Ishikawa (cell line): ENCODE measurements at regions not wholly inside any gene's neighbourhood (a gene's known extent, or its start where the extent isn't known, plus 50 kb on each side); places are given as distances from the start of the nearest gene placed in this dataset.

ENCODE experiments used
- CEBPB ChIP-seq: IDR thresholded peaks from 2 replicates; pipeline ENCODE4 v1.6.1; 2012
- CREB1 ChIP-seq: IDR thresholded peaks from 2 replicates; pipeline ENCODE4 v1.6.1; 2012; ENCODE audit warnings: low read depth
- EGR1 ChIP-seq: IDR thresholded peaks from 2 replicates; pipeline ENCODE4 v1.6.1; 2012
- EP300 ChIP-seq: IDR thresholded peaks from 2 replicates; pipeline ENCODE4 v1.6.1; 2012; ENCODE audit warnings: borderline replicate concordance
- FOXM1 ChIP-seq: IDR thresholded peaks from 2 replicates; pipeline ENCODE4 v1.6.1; 2012; ENCODE audit warnings: low read depth, borderline replicate concordance
- NFIC ChIP-seq: IDR thresholded peaks from 2 replicates; pipeline ENCODE4 v1.6.1; 2012
- RAD21 ChIP-seq: IDR thresholded peaks from 2 replicates; pipeline ENCODE4 v1.6.1; 2012; ENCODE audit warnings: low read depth
- TAF1 ChIP-seq: IDR thresholded peaks from 2 replicates; pipeline ENCODE4 v1.6.1; 2012; ENCODE audit warnings: low read depth, mild to moderate bottlenecking
- TCF12 ChIP-seq: IDR thresholded peaks from 2 replicates; pipeline ENCODE4 v1.6.1; 2012; ENCODE audit warnings: low read depth
- TEAD4 ChIP-seq: IDR thresholded peaks from 2 replicates; pipeline ENCODE4 v1.6.1; 2012
- YY1 ChIP-seq: IDR thresholded peaks from 2 replicates; pipeline ENCODE4 v1.6.1; 2012; ENCODE audit warnings: low read depth
- ZBTB7A ChIP-seq: IDR thresholded peaks from 2 replicates; pipeline ENCODE4 v1.6.1; 2012; ENCODE audit warnings: low read depth
- TF ChIP-seq, protein P1 (sequence below): IDR thresholded peaks from 2 replicates; pipeline ENCODE4 v1.6.1; 2012
- TF ChIP-seq, protein P2 (sequence below): IDR thresholded peaks from 2 replicates; pipeline ENCODE4 v1.6.1; 2012; ENCODE audit warnings: low read depth, mild to moderate bottlenecking
- TF ChIP-seq, protein P3 (sequence below): IDR thresholded peaks from 2 replicates; pipeline ENCODE4 v1.6.1; 2012

DNA sequence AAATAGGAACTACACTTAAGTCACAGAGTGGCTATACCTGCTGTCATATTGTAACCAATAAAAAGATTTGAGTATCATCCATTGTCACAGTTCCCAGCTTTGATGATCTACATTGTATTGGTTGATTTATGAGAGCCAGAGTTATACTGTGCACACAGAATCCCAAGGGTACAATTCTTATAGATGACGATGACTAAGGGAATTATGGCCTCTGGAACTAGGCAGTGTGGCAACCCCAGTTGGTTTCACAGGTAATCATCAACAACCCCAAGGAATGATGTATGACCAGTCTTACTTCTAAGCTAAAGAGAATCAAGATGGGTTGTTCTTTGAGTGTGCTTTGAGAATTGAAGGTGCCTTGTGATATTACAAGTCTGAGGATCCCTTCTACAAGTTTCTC is 217.3 kb downstream of the ETAA1 start:
- TF ChIP-seq, protein P1, sequence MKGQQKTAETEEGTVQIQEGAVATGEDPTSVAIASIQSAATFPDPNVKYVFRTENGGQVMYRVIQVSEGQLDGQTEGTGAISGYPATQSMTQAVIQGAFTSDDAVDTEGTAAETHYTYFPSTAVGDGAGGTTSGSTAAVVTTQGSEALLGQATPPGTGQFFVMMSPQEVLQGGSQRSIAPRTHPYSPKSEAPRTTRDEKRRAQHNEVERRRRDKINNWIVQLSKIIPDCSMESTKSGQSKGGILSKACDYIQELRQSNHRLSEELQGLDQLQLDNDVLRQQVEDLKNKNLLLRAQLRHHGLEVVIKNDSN, result no peak
- no peak for TF ChIP-seq RAD21
- no peak for TF ChIP-seq FOXM1
- TF ChIP-seq CREB1, result no peak
- TF ChIP-seq TAF1, result no peak
- TF ChIP-seq, protein P2, sequence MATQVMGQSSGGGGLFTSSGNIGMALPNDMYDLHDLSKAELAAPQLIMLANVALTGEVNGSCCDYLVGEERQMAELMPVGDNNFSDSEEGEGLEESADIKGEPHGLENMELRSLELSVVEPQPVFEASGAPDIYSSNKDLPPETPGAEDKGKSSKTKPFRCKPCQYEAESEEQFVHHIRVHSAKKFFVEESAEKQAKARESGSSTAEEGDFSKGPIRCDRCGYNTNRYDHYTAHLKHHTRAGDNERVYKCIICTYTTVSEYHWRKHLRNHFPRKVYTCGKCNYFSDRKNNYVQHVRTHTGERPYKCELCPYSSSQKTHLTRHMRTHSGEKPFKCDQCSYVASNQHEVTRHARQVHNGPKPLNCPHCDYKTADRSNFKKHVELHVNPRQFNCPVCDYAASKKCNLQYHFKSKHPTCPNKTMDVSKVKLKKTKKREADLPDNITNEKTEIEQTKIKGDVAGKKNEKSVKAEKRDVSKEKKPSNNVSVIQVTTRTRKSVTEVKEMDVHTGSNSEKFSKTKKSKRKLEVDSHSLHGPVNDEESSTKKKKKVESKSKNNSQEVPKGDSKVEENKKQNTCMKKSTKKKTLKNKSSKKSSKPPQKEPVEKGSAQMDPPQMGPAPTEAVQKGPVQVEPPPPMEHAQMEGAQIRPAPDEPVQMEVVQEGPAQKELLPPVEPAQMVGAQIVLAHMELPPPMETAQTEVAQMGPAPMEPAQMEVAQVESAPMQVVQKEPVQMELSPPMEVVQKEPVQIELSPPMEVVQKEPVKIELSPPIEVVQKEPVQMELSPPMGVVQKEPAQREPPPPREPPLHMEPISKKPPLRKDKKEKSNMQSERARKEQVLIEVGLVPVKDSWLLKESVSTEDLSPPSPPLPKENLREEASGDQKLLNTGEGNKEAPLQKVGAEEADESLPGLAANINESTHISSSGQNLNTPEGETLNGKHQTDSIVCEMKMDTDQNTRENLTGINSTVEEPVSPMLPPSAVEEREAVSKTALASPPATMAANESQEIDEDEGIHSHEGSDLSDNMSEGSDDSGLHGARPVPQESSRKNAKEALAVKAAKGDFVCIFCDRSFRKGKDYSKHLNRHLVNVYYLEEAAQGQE, result no peak
- TF ChIP-seq YY1, result no peak
- no peak for TF ChIP-seq EGR1
- no peak for TF ChIP-seq TEAD4
- no peak for TF ChIP-seq CEBPB
- TF ChIP-seq, protein P3, sequence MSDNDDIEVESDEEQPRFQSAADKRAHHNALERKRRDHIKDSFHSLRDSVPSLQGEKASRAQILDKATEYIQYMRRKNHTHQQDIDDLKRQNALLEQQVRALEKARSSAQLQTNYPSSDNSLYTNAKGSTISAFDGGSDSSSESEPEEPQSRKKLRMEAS, result no peak
- TF ChIP-seq TCF12, result no peak
- TF ChIP-seq EP300, result no peak
- no peak for TF ChIP-seq ZBTB7A
- TF ChIP-seq NFIC, result no peak

DNA sequence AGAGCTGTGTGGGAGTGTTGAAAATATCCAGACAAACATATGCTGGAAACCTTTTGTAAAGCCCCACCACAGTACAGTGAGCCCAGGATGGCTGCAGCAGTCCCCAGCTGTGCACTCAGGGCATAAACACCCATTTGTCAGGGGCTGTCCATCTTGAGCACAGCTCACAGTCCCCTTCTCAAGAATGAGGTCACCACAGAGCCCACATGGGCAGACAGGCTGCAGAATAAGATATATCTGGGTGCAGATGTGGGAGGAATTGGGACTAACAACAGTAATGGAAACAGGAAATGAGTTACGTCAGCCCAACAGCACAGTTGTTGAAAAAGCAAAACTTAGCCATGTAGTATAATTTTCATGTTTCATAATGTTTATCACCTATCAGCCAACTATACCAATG is 219.6 kb downstream of the ETAA1 start:
- TF ChIP-seq, protein P1, result no peak
- no peak for TF ChIP-seq NFIC
- TF ChIP-seq TCF12, result no peak
- no peak for TF ChIP-seq TAF1
- no peak for TF ChIP-seq CREB1

DNA sequence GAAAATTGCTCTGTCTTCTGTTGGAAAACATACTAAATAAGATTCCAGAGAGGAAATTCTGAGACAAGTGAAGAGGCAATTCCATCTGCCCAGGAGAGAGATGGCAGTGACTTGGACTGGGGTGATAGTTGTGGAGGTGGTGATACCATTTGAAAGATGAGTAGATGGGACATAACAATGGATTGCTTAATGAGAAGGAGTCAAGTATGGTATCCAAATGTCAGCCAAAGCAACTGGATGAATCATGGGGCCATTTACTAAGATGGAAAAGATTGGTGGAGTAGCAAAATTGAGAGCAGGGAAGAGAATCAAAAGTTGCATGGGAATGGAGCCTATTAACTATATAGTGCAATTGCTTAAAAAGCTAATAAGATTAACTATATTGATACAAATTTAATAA is 222.1 kb downstream of the ETAA1 start:
- TF ChIP-seq CEBPB, result no peak
- TF ChIP-seq ZBTB7A, result no peak
- TF ChIP-seq, protein P3, result no peak

DNA sequence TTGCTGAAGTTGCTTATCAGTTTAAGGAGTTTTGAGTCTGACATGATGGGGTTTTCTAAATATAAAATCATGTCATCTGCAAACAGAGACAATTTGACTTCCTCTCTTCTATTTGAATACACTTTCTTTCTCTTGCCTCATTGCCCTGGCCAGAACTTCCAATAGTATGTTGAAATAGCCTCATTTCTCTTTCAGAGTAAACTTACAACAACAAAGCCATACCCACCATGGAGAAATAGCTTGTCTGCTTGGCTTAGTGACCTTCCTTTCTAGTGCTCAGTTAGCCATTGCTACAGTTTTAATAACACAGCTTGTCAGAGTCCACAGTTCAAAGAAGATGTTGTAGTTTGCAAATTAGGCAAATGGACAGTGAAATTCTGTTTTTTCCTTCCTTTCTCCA is 228.0 kb downstream of the ETAA1 start:
- TF ChIP-seq, protein P1, result no peak
- TF ChIP-seq CREB1 (no peak), YY1 (no peak), TEAD4 (no peak), FOXM1 (no peak), NFIC (no peak), CEBPB (no peak), TCF12 (no peak), EGR1 (no peak), TAF1 (no peak), RAD21 (no peak), ZBTB7A (no peak)
- TF ChIP-seq, protein P3, result no peak
- TF ChIP-seq, protein P2, result no peak

DNA sequence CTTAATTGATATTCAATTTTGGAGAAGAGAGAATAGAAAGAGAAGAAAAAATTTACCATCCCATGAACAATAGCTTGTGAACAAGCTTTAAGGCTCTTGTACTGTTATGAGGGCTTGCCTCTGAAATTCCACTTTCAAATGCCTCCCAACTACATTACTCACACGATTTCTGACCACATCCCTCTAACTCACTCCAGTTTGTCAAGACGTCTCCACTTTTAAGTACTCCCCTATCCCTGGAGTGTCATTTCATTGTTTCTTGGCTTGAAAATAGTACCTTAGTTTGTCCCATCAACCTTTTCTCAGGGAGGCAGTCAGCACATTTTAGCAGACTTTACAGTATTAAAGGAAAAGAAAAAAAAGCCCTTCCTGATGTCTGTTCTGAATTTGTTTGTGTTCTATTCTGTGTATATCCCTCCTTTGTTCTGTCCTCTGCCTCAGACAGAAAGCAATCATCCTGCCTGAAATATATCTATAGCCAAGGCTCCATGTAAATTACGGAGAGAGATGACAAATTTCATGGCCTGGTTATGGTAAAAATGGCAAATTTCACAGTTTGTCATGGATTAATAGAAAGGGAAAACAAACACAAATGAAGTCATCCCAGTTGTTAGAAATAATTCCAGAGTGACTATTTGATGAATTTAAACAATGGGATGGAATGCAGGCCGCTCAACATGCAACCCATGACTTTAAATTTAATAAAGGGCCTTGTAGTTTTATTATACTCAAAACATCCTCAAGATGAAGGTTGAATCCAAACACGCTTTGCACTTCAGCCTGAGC is 228.8 kb downstream of the ETAA1 start:
- no peak for TF ChIP-seq EP300
- TF ChIP-seq, protein P2, result no peak
